Panc1 (cell line): ENCODE measurements at regions not wholly inside any gene's neighbourhood (a gene's known extent, or its start where the extent isn't known, plus 50 kb on each side); places are given as distances from the start of the nearest gene placed in this dataset.

Experiments used
- ATAC-seq: fragments of 200-7000 bp; cut with Tn5 transposase; 2 replicates; pipeline ENCODE4 v1.9.1; 2020; ENCODE audit warnings: mild to moderate bottlenecking, moderate library complexity
- BruUV-seq: library from RNA; stranded (reverse); fragments of 400-500 nt; replicated peaks from 2 replicates; lab custom pipeline; 2021; lab: Mats Ljungman, UMichigan
- CTCF ChIA-PET: fragments of 300-600 bp; sonication (Branson Sonifier 250); formaldehyde crosslinking; loops from one replicate; lab custom pipeline; 2022; ENCODE audit warnings: antibody characterized with exemption; lab: Charles Lee
- POLR2A ChIA-PET: fragments of 300-600 bp; sonication (Branson Sonifier 250); formaldehyde crosslinking; loops from one replicate; lab custom pipeline; 2022; ENCODE audit warnings: antibody characterized with exemption; lab: Charles Lee
- DNase-seq: peaks from one replicate; pipeline ENCODE4 v3.0.0-alpha.2; 2010; ENCODE audit warnings: low read depth, low spot score
- H3K27ac ChIP-seq: 2 replicates; pipeline ENCODE4 v1.5.1; 2011; ENCODE audit warnings: mild to moderate bottlenecking, low read length, inconsistent platforms
- H3K27me3 ChIP-seq: fragments of 200-500 bp; sonication (Bioruptor generic); 2 replicates; pipeline ENCODE4 v1.6.0; 2014; ENCODE audit warnings: low read length, inconsistent platforms; ENCODE audit not compliant: control insufficient read depth, insufficient read depth
- H3K36me3 ChIP-seq: fragments of 200-500 bp; sonication (Bioruptor generic); 2 replicates; pipeline ENCODE4 v1.5.1; 2014; ENCODE audit warnings: inconsistent platforms, mild to moderate bottlenecking, low read length, moderate library complexity; ENCODE audit not compliant: control insufficient read depth, insufficient read depth
- H3K4me1 ChIP-seq: 2 replicates; pipeline ENCODE4 v1.5.1; 2011; ENCODE audit warnings: inconsistent platforms, mild to moderate bottlenecking, low read length, moderate library complexity; ENCODE audit not compliant: control insufficient read depth, insufficient read depth
- H3K4me3 ChIP-seq, 2 experiments: 2 replicates each; pipeline ENCODE4 v1.5.1; 2011 to 2012; ENCODE audit warnings: low read depth in 2 of 2, low read length in 2 of 2, mild to moderate bottlenecking in 2 of 2, inconsistent platforms in 1 of 2, moderate library complexity in 1 of 2
- H3K9me3 ChIP-seq: fragments of 200-500 bp; sonication (Bioruptor generic); 2 replicates; pipeline ENCODE4 v1.5.1; 2014; ENCODE audit warnings: low read depth, mild to moderate bottlenecking, inconsistent platforms, low read length, moderate library complexity; ENCODE audit not compliant: control insufficient read depth, insufficient read depth
- POLR2AphosphoS5 ChIP-seq: IDR thresholded peaks from 2 replicates; pipeline ENCODE4 v1.6.1; 2012; ENCODE audit warnings: mild to moderate bottlenecking, low read depth, low read length, moderate library complexity
- REST ChIP-seq, 2 experiments: IDR thresholded peaks; 2 replicates each; pipeline ENCODE4 v1.6.1; 2011 to 2012; ENCODE audit warnings: low read depth in 2 of 2, control low read depth in 1 of 2, low read length in 1 of 2, mild to moderate bottlenecking in 1 of 2, moderate library complexity in 1 of 2; ENCODE audit not compliant: insufficient read depth in 1 of 2
- SIN3A ChIP-seq: IDR thresholded peaks from 2 replicates; pipeline ENCODE4 v1.6.1; 2012; ENCODE audit warnings: low read depth, mild to moderate bottlenecking, low read length, moderate library complexity, borderline replicate concordance; ENCODE audit not compliant: insufficient read depth
- TCF7L2 ChIP-seq: IDR thresholded peaks from 2 replicates; pipeline ENCODE4 v1.6.1; 2011; ENCODE audit warnings: mild to moderate bottlenecking, low read depth, low read length, inconsistent platforms
- in situ Hi-C: cut with HindIII; loops from 2 replicates; pipeline ENCODE4 v1.10.0; 2016; ENCODE audit warnings: low sequenced_read_pairs, low pct_unique_long_range_greater_than_20kb
- intact Hi-C: fragments of 100-400 bp; cut with micrococcal nuclease; formaldehyde crosslinking; loops from one replicate; pipeline ENCODE4 v1.10.0; 2022; ENCODE audit not compliant: unreplicated experiment
- TF ChIP-seq, protein P1 (sequence below): fragments of 450-650 bp; IDR thresholded peaks from 2 replicates; pipeline ENCODE4 v1.5.1; 2017; ENCODE audit warnings: mild to moderate bottlenecking

GRCh38 chr5:56715986-56716385, 99.4 kb upstream of the MAP3K1 start:
- Histone ChIP-seq H3K4me3 (no peak overlapping the region), H3K27me3 (peaks cover 17% of the 10 kb centered on the region), H3K27ac (no peak overlapping the region), H3K36me3 (no peaks in the 10 kb centered on the region), H3K4me1 (no peaks in the 10 kb centered on the region), H3K9me3 (no peaks in the 10 kb centered on the region)
- BruUV-seq, result no TSS peak
- POLR2A ChIA-PET, result no interaction called here
- CTCF ChIA-PET, result no interaction called here
- ATAC-seq (no peak), DNase-seq (no peak)
- in situ Hi-C loops (no loop called here), intact Hi-C loops (no loop called here)
- no peak for TF ChIP-seq REST (IDR thresholded peaks at IDR 0.05; ENCODE audit: insufficient read depth in 1 of 2, low read depth in 2 of 2, low read length in 1 of 2)
- TF ChIP-seq SIN3A, result no peak
- TF ChIP-seq, protein P1, sequence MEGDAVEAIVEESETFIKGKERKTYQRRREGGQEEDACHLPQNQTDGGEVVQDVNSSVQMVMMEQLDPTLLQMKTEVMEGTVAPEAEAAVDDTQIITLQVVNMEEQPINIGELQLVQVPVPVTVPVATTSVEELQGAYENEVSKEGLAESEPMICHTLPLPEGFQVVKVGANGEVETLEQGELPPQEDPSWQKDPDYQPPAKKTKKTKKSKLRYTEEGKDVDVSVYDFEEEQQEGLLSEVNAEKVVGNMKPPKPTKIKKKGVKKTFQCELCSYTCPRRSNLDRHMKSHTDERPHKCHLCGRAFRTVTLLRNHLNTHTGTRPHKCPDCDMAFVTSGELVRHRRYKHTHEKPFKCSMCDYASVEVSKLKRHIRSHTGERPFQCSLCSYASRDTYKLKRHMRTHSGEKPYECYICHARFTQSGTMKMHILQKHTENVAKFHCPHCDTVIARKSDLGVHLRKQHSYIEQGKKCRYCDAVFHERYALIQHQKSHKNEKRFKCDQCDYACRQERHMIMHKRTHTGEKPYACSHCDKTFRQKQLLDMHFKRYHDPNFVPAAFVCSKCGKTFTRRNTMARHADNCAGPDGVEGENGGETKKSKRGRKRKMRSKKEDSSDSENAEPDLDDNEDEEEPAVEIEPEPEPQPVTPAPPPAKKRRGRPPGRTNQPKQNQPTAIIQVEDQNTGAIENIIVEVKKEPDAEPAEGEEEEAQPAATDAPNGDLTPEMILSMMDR, result no peak
- no peak for TF ChIP-seq TCF7L2
- no peak for TF ChIP-seq POLR2AphosphoS5

DNA sequence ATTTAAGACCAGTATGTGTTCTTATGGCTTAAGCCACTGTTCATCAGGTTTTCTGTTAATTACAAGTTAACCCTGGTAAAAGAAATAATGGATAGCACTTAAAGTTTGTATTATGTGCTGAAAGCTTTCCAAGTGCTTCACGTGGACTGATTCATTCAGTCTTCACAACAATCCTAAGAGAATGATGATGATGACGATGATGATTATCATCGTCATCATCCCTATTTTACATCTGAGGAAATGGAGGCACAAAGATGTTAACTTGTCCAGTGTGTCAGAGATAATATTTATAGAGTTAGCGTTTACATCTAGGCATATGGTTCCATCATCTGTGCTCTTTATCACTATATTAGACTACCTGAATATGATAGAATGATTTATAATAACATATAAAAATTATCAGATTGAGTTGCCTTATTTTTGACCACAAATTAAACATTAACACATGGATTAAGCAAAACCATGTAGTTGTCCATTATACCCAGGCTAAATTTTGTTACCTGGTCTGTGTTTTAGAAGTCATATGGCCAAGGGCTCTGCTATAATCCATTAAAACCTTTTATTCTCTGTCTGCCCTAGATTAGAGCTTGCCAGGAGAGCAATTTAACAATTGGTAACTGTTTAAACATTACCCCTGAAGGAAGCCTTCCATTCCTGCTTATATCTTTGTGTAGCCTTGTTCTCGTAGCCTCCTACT, 102.3 kb upstream of the MAP3K1 start:
- ChIA-PET POLR2A (no interaction called here), CTCF (no interaction called here)
- BruUV-seq, result no TSS peak
- intact Hi-C loops, result no loop called here
- Histone ChIP-seq H3K4me3 (no peak overlapping the region), H3K9me3 (no peaks in the 10 kb centered on the region), H3K27me3 (peaks cover 10% of the 10 kb centered on the region), H3K27ac (no peak overlapping the region), H3K4me1 (no peaks in the 10 kb centered on the region), H3K36me3 (no peaks in the 10 kb centered on the region)
- in situ Hi-C loops, result no loop called here
- DNase-seq (no peak), ATAC-seq (no peak)
- TF ChIP-seq TCF7L2, result no peak
- TF ChIP-seq, protein P1, result no peak
